ENCODE measurements at regions not wholly inside any gene's neighbourhood (a gene's known extent, or its start where the extent isn't known, plus 50 kb on each side); places are given as distances from the start of the nearest gene placed in this dataset.
A peak's percentile ranks its signal among the peaks of the same experiment; 100 is the strongest.
"Not testable (repeated sequence)": the region's sequence is repeated elsewhere in the genome, so short reads cannot be mapped to it uniquely, and the experiment has no call there.

GRCh38 chr12:59077575-59078426, 157.5 kb upstream of the LRIG3 start:
- FAIRE-seq, result no peak

GRCh38 chr12:59077153-59077552, 156.8 kb upstream of the LRIG3 start:
- FAIRE-seq, result no peak

- no peak for FAIRE-seq
These were observed 156.3 kb upstream of the LRIG3 start for GRCh38 chr12:59076622-59077021.

- no peak for FAIRE-seq
These were observed 155.7 kb upstream of the LRIG3 start for GRCh38 chr12:59075968-59076490.

GRCh38 chr12:59075141-59075540, 154.8 kb upstream of the LRIG3 start:
- no peak for FAIRE-seq

- no peak for FAIRE-seq
These were observed 150.1 kb upstream of the LRIG3 start for GRCh38 chr12:59070322-59070933.

- FAIRE-seq, result no peak
These were observed 149.2 kb upstream of the LRIG3 start for GRCh38 chr12:59069516-59069915.

GRCh38 chr12:59068436-59068835, 148.1 kb upstream of the LRIG3 start:
- FAIRE-seq, result no peak

- FAIRE-seq, result no peak
These were observed 146.8 kb upstream of the LRIG3 start for GRCh38 chr12:59067083-59067482.

GRCh38 chr12:59066445-59066844, 146.1 kb upstream of the LRIG3 start:
- FAIRE-seq, result no peak

GRCh38 chr12:59059088-59059935, 139.0 kb upstream of the LRIG3 start:
- no peak for FAIRE-seq

GRCh38 chr12:59056966-59057365, 136.7 kb upstream of the LRIG3 start:
- FAIRE-seq, result no peak

- FAIRE-seq, result no peak
These were observed 135.0 kb upstream of the LRIG3 start for GRCh38 chr12:59055204-59055860.

GRCh38 chr12:59053266-59053899, 133.1 kb upstream of the LRIG3 start:
- not testable (repeated sequence) for FAIRE-seq

- no peak for FAIRE-seq
These were observed 126.6 kb upstream of the LRIG3 start for GRCh38 chr12:59046763-59047534.

- FAIRE-seq, result no peak
These were observed 124.5 kb upstream of the LRIG3 start for GRCh38 chr12:59044791-59045190.

- FAIRE-seq, result no peak
These were observed 121.2 kb upstream of the LRIG3 start for GRCh38 chr12:59041241-59042121.

- FAIRE-seq, result no peak
These were observed 120.4 kb upstream of the LRIG3 start for GRCh38 chr12:59040656-59041055.

- FAIRE-seq, result no peak
These were observed 119.7 kb upstream of the LRIG3 start for GRCh38 chr12:59040043-59040442.

- FAIRE-seq, result peak; percentile 81
These were observed 118.7 kb upstream of the LRIG3 start for GRCh38 chr12:59039005-59039404.

Data from G401.6 (cell line).